Brain microvascular endothelial cell (primary cell): ENCODE measurements at regions not wholly inside any gene's neighbourhood (a gene's known extent, or its start where the extent isn't known, plus 50 kb on each side); places are given as distances from the start of the nearest gene placed in this dataset.
A peak's percentile ranks its signal among the peaks of the same experiment; 100 is the strongest.

ENCODE experiments used
- DNase-seq: peaks from one replicate; pipeline ENCODE4 v3.0.0-alpha.2; 2020
- H3K27ac ChIP-seq: fragments of 250-450 bp; sonication (Bioruptor Pico); 2 replicates; pipeline ENCODE4 v1.5.1; 2020; ENCODE audit warnings: mild to moderate bottlenecking, moderate library complexity
- H3K27me3 ChIP-seq: fragments of 250-450 bp; sonication (Bioruptor Pico); replicated peaks from 2 replicates; pipeline ENCODE4 v1.5.1; 2020; ENCODE audit warnings: mild to moderate bottlenecking
- H3K36me3 ChIP-seq: fragments of 250-450 bp; sonication (Bioruptor Pico); replicated peaks from 2 replicates; pipeline ENCODE4 v1.5.1; 2020; ENCODE audit warnings: mild to moderate bottlenecking
- H3K4me3 ChIP-seq: 2 replicates; pipeline ENCODE4 v1.5.1; 2011; ENCODE audit warnings: low read depth, mild to moderate bottlenecking, control low read depth, low read length, moderate library complexity
- CTCF ChIP-seq: IDR thresholded peaks from 2 replicates; pipeline ENCODE4 v1.5.1; 2011; ENCODE audit warnings: low read depth, mild to moderate bottlenecking, moderate library complexity, low read length, control low read depth, inconsistent platforms; ENCODE audit errors: missing control alignments
- in situ Hi-C: cut with HindIII; loops from 2 replicates; pipeline ENCODE4 v1.10.0; 2017; ENCODE audit warnings: low sequenced_read_pairs, low pct_ligation_motif_present

DNA sequence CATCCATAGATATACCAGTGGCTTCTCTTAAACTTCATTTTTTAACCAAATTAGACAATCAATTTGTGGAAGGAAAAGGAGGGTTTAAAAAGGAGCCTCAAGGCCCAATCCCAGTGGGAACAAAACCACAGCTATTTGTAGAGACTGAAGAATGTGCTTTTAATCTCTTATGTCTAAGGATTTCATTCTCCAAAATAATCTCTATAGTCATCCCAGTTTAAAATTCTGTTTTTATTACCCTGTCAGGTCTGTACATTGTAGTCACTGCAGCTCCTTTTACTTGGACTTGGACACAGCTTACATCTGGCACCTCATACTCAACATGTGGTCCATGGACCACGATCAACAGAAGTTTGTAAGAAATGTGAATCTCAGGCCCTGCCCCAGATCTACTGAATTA lies 152.1 kb upstream of the STMND1 start:
- H3K27ac ChIP-seq: no peak overlapping the region
- TF ChIP-seq CTCF: no peak
- in situ Hi-C loops: no loop called here

DNA sequence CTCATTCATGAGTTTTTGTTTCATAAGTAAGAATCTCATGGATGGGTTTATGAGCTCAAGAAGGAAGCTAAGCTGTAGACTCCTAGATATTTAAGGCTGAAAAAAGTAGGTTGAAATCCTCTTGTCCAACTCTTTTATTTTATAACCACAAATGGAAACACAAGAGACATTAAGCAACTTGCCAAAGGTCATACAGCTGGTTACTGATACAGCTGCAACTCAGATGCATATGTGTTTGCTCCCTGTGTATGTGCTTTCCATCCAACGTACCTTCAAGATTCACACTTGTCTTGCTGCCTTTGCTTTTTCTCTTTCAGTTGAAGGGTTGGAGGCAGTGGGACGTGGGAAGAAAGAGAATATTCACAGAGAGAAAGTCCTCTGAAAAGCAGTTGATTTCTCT lies 153.5 kb upstream of the STMND1 start:
- H3K36me3 ChIP-seq: no peaks in the 10 kb centered on the region
- no peak for TF ChIP-seq CTCF
- in situ Hi-C loops: no loop called here
- no peak for DNase-seq
- H3K27ac ChIP-seq: no peak overlapping the region
- no peak overlapping the region for H3K4me3 ChIP-seq
- H3K27me3 ChIP-seq: no peaks in the 10 kb centered on the region

More for the DNA sequence above, 152.1 kb upstream of the STMND1 start:
- no peak for DNase-seq
- Histone ChIP-seq H3K4me3 (no peak overlapping the region), H3K36me3 (no peaks in the 10 kb centered on the region), H3K27me3 (no peaks in the 10 kb centered on the region)

- no peak for TF ChIP-seq CTCF
- Histone ChIP-seq H3K27me3 (no peaks in the 10 kb centered on the region), H3K36me3 (no peaks in the 10 kb centered on the region), H3K27ac (peak overlapping the region; percentile 62), H3K4me3 (no peak overlapping the region)
- peak; percentile 79 for DNase-seq
- in situ Hi-C loops: no loop called here
Observed at GRCh38 chr6:16947375-16948015, 154.4 kb upstream of the STMND1 start.

DNA sequence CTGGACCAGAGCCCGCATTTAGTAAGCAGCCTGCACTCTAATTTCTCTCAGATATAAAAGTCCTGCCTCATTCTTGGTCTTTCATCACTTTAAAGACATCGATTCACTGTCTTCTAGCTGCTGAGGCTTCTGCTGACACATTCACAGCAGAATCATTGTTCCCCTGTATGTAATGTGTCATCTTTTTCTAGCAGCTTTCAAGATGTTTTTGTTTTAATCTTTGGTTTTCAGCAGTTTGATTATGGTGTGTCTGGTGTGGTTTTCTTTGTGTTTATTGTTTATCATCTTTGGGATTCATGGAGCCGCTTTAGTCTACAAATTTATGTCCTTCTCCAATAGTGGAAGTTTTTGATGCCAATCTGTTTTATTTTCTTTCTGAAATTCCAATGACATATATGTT lies 157.3 kb upstream of the STMND1 start:
- Histone ChIP-seq H3K4me3 (no peak overlapping the region), H3K36me3 (no peaks in the 10 kb centered on the region), H3K27ac (no peak overlapping the region), H3K27me3 (no peaks in the 10 kb centered on the region)
- DNase-seq: no peak
- in situ Hi-C loops: no loop called here
- no peak for TF ChIP-seq CTCF

- Histone ChIP-seq H3K27me3 (no peaks in the 10 kb centered on the region), H3K27ac (no peak overlapping the region), H3K4me3 (no peak overlapping the region), H3K36me3 (no peaks in the 10 kb centered on the region)
- no peak for DNase-seq
- in situ Hi-C loops: no loop called here
- TF ChIP-seq CTCF: no peak
Observed at GRCh38 chr6:16939839-16940238, 162.0 kb upstream of the STMND1 start.

DNA sequence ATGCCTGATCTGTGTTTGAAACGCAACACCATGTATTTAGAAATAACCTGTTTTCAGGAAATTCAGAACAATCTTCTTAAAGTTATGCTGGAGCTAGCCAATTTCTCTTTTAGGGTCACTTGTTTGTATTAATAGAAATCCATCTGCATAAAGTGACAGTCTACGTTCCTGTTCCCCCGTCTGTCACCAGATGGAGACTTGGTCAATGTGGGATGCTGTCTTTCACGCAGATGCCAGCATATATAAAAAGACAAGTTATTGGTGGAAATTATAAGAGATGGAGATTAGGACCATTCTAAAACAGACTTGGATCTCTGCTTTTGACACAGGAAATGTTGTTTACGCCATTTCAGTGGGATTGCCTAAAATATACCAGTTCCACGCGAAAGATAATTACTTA lies 162.5 kb upstream of the STMND1 start:
- TF ChIP-seq CTCF: no peak
- in situ Hi-C loops: no loop called here
- Histone ChIP-seq H3K4me3 (no peak overlapping the region), H3K27ac (no peak overlapping the region), H3K27me3 (no peaks in the 10 kb centered on the region), H3K36me3 (no peaks in the 10 kb centered on the region)
- DNase-seq: no peak
